ENCODE measurements at regions not wholly inside any gene's neighbourhood (a gene's known extent, or its start where the extent isn't known, plus 50 kb on each side); places are given as distances from the start of the nearest gene placed in this dataset.

DNA sequence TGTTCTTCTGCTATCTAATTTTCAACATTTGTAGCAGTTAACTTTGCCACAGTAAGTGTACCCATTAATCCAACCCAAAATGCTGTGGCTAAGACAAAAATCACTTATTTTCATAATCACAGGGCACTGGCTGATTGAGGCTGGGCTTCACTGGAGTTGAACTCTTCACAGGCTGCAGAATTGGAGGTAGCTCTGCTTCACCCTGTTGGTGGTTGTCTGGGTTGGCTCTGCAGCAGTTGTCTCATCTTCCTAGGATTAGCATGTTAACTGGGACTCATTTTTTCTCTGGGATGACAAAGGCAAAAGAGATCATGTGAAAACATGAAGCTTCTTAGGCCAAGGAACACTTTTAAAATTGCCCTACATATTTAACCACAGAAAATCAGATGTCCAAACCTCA lies 518.9 kb downstream of the TLR4 start:
- TF ChIP-seq, protein P1, sequence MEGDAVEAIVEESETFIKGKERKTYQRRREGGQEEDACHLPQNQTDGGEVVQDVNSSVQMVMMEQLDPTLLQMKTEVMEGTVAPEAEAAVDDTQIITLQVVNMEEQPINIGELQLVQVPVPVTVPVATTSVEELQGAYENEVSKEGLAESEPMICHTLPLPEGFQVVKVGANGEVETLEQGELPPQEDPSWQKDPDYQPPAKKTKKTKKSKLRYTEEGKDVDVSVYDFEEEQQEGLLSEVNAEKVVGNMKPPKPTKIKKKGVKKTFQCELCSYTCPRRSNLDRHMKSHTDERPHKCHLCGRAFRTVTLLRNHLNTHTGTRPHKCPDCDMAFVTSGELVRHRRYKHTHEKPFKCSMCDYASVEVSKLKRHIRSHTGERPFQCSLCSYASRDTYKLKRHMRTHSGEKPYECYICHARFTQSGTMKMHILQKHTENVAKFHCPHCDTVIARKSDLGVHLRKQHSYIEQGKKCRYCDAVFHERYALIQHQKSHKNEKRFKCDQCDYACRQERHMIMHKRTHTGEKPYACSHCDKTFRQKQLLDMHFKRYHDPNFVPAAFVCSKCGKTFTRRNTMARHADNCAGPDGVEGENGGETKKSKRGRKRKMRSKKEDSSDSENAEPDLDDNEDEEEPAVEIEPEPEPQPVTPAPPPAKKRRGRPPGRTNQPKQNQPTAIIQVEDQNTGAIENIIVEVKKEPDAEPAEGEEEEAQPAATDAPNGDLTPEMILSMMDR (IDR thresholded peaks at IDR 0.05; ENCODE audit: insufficient read depth, low read depth, low read length), result no peak
- Histone ChIP-seq H3K27me3 (ENCODE audit: control insufficient read depth, insufficient read depth, low read length) (no peaks in the 10 kb centered on the region), H3K4me3 (ENCODE audit: low read depth, low read length) (no peak overlapping the region), H3K36me3 (ENCODE audit: control insufficient read depth, insufficient read depth, low read length) (no peaks in the 10 kb centered on the region)
- no peak for DNase-seq (ENCODE audit: low read depth)
- ChIA-PET POLR2A (no interaction called here), CTCF (no interaction called here)

DNA sequence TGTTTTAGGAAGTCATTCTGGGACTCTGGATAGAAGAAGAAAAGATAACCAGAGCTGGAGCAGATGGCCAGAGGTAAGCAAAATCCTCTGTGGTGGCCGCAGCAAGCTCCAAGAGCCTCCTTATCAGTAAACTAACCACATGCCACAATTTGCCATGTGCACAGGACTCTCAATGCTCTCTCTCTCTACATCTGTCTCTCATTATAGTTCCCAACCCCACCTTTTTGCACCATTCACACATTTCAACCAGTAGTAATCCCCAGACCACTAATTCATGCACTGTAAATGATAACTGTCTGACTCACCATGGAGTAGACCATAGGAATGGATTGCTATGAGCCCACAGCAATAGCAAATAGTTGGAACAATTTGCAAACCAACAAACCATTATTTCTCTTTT lies 526.1 kb downstream of the TLR4 start:
- TF ChIP-seq, protein P1 (IDR thresholded peaks at IDR 0.05; ENCODE audit: insufficient read depth, low read depth, low read length), result no peak
- ChIA-PET POLR2A (no interaction called here), CTCF (no interaction called here)
- no peak overlapping the region for H3K4me3 ChIP-seq (ENCODE audit: low read depth, low read length)
- H3K27me3 ChIP-seq (ENCODE audit: control insufficient read depth, insufficient read depth, low read length), result no peaks in the 10 kb centered on the region
- DNase-seq (ENCODE audit: low read depth), result no peak
- H3K36me3 ChIP-seq (ENCODE audit: control insufficient read depth, insufficient read depth, low read length), result no peaks in the 10 kb centered on the region

DNA sequence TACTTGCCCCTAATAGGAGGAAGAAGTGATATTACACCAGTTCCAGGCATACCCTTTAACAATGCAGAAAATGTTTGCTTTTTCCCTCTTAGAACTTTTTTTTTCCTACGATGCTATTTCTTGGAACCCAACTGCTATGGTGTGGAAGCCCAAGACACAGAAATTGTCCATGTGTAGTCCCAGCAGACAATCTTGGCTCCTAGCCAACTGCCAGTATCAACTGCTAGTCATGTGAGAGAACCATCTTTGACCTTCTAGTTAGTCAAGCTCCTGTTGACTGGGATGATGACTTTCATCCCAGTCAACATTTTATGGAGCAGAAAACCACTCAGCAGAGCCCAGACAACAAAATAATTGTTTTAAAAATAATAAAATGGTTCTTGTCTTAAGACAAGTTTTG lies 532.4 kb downstream of the TLR4 start:
- Histone ChIP-seq H3K36me3 (ENCODE audit: control insufficient read depth, insufficient read depth, low read length) (no peaks in the 10 kb centered on the region), H3K27me3 (ENCODE audit: control insufficient read depth, insufficient read depth, low read length) (no peaks in the 10 kb centered on the region), H3K4me3 (ENCODE audit: low read depth, low read length) (no peak overlapping the region)
- ChIA-PET POLR2A (no interaction called here), CTCF (no interaction called here)
- TF ChIP-seq, protein P1 (IDR thresholded peaks at IDR 0.05; ENCODE audit: insufficient read depth, low read depth, low read length), result no peak
- no peak for DNase-seq (ENCODE audit: low read depth)

DNA sequence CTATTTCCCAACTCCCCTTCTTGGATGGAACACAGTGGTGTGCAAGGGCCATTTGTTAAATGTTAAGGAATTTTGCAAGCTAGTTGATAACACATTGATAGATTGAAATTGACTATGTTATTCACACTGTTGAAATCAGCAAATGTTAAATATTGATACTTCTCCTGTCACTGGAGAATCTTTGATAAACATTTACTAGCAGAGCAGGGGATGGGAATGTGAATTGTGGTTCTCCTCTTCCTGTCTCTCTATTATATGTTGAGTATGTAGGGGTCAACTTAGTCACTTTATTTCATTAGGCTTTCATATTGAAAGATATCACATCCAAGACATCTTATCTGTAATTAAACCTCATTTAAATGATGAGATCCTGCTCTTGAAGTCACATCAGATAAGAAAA lies 533.9 kb downstream of the TLR4 start:
- ChIA-PET POLR2A (no interaction called here), CTCF (no interaction called here)
- Histone ChIP-seq H3K4me3 (ENCODE audit: low read depth, low read length) (no peak overlapping the region), H3K27me3 (ENCODE audit: control insufficient read depth, insufficient read depth, low read length) (no peaks in the 10 kb centered on the region), H3K36me3 (ENCODE audit: control insufficient read depth, insufficient read depth, low read length) (no peaks in the 10 kb centered on the region)
- DNase-seq (ENCODE audit: low read depth), result no peak
- TF ChIP-seq, protein P1 (IDR thresholded peaks at IDR 0.05; ENCODE audit: insufficient read depth, low read depth, low read length), result no peak

DNA sequence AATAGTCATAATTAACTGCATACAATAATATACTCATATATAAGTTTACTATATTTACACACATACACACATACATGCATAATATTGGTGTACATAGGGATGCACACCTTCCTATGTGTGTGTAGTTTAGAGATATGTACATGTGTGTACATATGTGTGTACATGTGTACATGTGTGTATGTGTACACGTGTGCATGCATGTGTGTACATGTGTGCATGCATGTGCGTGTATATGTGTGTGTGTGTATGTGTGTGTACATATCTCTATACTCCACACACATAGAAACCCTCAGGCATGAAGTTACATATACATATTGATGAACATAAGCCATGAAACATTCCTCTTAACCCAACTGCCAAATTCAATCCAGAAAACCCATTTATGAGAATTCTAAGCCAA lies 547.8 kb downstream of the TLR4 start:
- H3K36me3 ChIP-seq (ENCODE audit: control insufficient read depth, insufficient read depth, low read length), result no peaks in the 10 kb centered on the region
- TF ChIP-seq, protein P1 (IDR thresholded peaks at IDR 0.05; ENCODE audit: insufficient read depth, low read depth, low read length), result no peak
- DNase-seq (ENCODE audit: low read depth), result no peak
- no peak overlapping the region for H3K4me3 ChIP-seq (ENCODE audit: low read depth, low read length)
- POLR2A ChIA-PET, result interaction anchor here (0.6 kb wide), 1 partner anchor 737 kb away, joined by 3 read pairs; no protein-coding TSS in a partner anchor
- CTCF ChIA-PET, result no interaction called here
- H3K27me3 ChIP-seq (ENCODE audit: control insufficient read depth, insufficient read depth, low read length), result no peaks in the 10 kb centered on the region

Measured in BJ (cell line).